Stimulated activated CD4-positive, alpha-beta T cell treated with anti-CD3 and anti-CD28 coated beads, TNF-alpha, amount 100 ng/mL, for 24 hours (primary cell): ENCODE measurements at regions not wholly inside any gene's neighbourhood (a gene's known extent, or its start where the extent isn't known, plus 50 kb on each side); places are given as distances from the start of the nearest gene placed in this dataset.
"Not testable (repeated sequence)": the region's sequence is repeated elsewhere in the genome, so short reads cannot be mapped to it uniquely, and the experiment has no call there.

Experiments used
- DNase-seq, 3 experiments: peaks; one replicate each; pipeline ENCODE4 v3.0.0-alpha.2; 2020; ENCODE audit warnings: low read depth in 3 of 3

DNA sequence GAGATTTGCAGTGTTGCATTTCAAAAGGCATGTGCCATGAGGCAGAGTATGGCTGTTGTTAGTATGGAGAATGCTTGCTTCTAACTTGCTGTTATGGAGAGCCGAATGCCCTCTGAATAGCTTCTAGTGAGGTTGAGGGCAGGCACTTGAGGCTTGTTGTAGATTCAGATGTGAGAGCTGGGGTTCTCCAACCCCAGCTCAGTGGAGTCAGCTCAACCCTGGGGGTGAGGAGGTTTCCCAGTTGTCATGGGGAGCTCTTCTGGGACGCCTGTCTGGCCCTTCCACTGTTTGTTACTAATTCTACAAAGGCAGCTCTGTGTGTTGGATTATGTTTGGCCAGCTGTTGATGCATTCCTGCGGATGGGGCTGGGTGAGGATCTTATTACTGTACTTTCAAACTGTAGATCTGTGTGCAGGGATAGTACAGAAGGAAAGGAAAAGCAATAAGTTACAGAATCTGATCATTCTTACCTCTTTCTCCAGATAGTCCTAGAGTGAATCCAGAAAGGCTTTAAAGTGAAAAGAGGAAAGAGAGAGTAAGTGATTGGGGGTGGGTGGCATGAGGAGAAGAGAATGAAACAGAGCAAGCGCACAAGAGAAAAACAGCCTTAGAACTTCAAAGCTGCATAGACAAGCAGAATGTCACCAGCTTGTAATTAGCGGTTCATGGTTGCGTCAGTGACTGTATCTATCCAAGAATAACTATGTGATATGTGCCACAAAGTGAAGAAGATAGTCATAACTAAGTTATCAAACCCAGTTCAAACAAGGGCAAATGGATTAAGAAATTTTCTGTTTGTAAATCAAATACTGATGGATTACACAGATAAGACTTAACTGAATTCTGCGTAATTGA, 148.7 kb downstream of the PRL start:
- DNase-seq = no peak

GRCh38 chr6:22149096-22149495, 147.7 kb downstream of the PRL start:
- no peak for DNase-seq

- no peak for DNase-seq
Observed at GRCh38 chr6:22149501-22150367, 147.1 kb downstream of the PRL start.

GRCh38 chr6:22150368-22151035, 146.3 kb downstream of the PRL start:
- no peak for DNase-seq

DNA sequence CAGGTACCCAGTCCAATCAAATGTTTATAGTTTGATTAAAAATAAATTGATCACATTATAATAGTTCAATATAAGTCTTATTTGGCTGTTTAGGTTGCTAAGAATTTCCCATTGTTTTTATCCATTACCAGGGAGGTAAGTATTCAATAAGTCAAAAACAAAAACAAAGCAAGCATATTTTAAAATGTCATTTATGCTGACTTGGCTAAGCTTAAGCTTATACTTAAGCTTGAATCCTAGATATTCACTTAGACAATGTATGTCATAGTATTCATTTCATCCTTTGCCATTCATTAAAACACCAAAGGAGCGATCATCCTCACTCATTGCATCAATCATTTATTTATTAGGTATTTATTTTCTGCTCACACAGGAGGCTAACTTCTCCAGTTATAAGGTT, 144.9 kb downstream of the PRL start:
- DNase-seq = no peak

DNA sequence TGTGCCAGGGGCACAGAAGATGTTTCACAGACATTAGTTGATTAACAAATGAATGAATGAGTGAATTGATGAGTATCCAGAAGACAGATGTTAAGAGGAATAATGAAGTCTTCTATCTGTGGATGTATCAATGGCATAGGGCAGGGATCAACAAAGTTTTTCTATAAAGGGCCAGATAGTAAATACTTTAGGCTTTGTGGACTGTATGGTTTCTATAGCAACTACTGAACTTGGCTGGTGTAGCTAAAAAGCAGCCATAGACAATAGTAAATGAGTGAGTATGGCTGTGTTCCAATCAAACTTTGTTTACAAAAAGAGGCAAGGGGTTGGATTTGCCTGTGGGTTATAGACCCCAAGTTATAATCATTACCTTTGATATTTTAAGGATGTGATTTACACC, 144.0 kb downstream of the PRL start:
- no peak for DNase-seq

DNA sequence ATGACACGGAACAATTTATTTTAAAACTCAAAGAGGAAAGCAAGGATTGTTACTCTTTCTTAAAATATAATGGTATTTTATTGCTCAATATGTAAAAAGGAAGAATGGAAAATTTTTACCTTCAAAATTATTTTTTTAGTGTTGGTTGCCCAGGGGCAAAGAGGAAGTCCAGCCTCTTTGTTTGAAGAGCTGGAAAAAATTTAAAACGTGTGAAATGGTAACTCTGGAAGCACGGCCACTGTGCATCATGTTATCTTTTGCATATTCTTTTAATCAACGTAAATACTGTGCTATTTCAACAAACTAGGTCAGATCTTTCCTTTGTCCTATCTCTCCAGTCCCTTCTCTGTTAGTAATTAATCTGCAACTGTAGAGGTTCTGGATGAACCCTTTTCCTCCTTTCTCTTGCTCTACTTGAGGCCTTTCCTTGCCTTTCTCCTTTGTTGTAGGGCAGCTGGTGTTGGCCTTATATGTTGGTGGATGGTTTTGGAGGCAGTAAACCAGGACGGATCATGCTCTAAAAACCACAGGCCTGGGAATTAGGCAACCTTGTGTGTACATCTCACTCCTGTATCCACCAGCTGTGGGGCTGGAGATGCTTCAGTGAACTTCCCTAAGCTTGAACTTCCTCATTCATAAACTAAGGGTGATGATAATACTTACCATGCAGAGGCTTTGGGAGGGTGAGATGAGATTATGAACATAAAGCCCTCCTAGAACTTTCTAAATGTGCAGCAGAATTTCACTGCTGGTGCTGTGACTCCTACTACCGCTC, 143.3 kb downstream of the PRL start:
- no peak for DNase-seq

DNA sequence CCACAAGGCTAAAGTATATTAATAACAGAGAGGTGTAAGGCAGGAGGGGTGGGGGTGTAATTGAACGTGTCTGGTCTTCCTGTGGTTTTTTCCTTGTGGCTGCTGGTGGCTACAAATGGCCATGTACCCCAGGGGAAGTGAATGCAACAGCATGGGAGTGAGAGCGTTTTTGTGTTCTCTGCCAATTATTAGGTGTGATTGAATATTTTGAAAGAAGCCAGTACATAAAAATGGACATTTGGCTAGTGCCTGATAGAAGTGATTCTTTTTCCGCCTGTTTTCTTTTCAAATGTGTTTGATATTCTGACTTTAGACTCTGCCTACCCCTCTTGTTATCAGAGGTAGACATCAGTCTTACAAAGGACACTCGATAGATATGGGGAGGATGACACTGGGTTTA, 141.3 kb downstream of the PRL start:
- no peak for DNase-seq

DNA sequence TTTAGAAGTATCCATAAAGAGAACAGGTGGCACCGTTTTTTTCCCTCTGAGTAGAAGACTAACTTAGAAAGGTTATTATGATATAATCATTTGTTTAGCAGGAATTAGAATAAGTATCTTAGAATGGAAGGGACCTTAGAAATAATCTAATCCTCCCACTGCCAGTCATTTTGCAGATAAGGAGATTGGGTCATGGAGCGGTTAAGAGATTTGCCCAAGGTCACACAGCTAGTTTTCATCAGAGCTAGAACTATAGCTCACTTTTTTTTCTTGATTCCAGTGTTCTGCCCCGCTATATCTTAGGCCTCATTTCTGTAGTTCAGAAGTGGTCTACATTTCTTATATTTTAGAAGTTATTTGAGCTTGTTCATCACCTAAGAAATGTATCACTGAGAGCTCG, 139.6 kb downstream of the PRL start:
- no peak for DNase-seq

DNA sequence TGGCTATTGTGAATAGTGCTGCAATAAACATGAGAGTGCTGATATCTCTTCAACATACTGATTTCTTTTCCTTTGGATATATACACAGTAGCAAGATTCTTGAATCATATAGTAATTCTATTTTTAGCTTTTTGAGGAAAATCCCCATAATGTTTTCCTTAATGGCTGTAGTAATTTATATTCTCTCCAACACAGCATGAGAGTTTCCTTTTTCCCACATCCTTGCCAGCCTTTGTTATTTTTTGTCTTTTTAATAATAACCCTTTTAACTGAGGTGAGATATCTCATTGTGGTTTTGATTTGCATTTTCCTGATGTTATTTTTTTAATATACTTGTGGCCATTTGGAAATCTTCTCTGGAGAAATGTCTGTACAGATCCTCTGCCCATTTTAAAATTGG, 132.6 kb downstream of the PRL start:
- no peak for DNase-seq

GRCh38 chr6:22171006-22171405, 125.8 kb downstream of the PRL start:
- DNase-seq = not testable (repeated sequence)

DNA sequence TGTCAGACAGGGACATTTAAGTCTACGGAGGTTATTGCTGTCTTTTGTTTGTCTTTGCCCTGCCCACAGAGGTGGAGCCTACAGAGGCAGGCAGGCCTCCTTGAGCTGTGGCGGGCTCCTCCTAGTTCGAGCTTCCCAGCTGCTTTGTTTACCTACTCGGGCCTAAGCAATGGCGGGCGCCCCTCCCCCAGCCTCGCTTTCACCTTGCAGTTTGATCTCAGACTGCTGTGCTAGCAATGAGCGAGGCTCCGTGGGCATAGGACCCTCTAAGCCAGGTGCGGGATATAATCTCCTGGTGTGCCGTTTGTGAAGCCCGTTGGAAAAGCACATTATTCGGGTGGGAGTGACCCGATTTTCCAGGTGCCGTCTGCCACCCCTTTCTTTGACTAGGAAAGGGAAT, 125.0 kb downstream of the PRL start:
- DNase-seq = not testable (repeated sequence)

DNA sequence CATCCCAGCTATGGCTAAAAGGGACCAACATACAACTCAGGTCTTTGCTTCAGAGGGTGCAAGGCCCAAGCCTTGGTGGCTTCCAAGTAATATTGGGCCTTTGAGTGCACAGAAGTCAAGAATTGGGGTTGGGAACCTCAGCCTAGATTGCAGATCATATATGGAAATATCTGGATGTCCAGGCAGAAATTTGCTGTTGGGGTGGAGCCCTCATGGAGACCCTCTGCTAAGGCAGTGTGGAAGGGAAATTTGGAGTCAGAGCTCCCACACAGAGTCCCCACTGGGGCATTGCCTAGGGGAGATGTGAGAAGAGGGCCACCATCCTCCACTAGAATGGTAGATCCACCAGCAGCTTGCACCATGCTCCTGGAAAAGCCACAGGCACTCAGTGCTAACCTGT, 123.5 kb downstream of the PRL start:
- no peak for DNase-seq

- not testable (repeated sequence) for DNase-seq
Observed at GRCh38 chr6:22180250-22180649, 116.6 kb downstream of the PRL start.

- no peak for DNase-seq
Observed at GRCh38 chr6:22184371-22184770, 112.5 kb downstream of the PRL start.

GRCh38 chr6:22189946-22190345, 106.9 kb downstream of the PRL start:
- no peak for DNase-seq

- DNase-seq = no peak
Observed at GRCh38 chr6:22194188-22194921, 102.5 kb downstream of the PRL start.

GRCh38 chr6:22199771-22200170, 97.1 kb downstream of the PRL start:
- DNase-seq = no peak

DNA sequence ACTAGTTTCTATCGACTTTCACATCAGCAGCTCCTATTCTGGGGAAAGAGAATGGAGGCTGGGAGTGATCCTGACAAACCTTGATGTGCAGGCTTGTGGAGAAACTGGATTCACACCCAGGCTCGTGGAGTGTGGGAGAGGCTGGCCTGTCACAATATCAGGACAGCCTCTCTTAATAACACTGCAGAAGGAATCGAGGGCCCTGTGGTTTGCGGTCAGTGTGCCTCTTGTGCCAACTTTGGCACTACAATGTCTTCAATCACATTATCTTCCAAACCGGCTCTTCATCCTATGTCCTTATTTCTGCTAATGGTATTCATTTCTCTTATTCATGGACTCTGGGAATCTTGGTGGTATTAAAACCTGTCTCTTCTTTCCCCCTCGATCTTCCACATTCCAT, 92.7 kb downstream of the PRL start:
- no peak for DNase-seq

DNA sequence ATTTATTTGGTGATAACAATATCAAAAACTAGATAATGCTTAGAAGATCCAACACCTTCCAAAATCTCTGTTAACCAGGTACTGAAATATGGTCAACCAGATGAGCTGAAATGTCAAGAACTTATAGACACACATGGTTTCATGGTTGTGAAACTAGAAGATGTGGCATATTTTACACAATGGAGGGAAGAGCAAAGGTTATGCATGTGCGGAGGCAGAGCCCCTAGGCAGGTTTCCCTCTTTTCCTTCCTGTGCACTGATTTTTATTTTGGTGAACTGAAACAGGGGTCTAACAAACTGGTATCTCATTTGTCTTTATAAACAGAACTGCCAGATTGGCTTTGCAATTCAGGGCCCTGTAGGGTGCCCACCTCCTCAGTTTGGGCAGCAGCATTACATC, 91.6 kb downstream of the PRL start:
- no peak for DNase-seq

GRCh38 chr6:22206106-22206505, 90.7 kb downstream of the PRL start:
- DNase-seq = no peak
